HCT116 (cell line): ENCODE measurements at regions not wholly inside any gene's neighbourhood (a gene's known extent, or its start where the extent isn't known, plus 50 kb on each side); places are given as distances from the start of the nearest gene placed in this dataset.

Experiments
- ATAC-seq: fragments of 200-7000 bp; cut with Tn5 transposase; 2 replicates; pipeline ENCODE4 v1.9.1; 2020; ENCODE audit warnings: mild to moderate bottlenecking, moderate library complexity
- BruUV-seq: library from RNA; stranded (reverse); fragments of 400-500 nt; replicated peaks from 2 replicates; lab custom pipeline; 2021; lab: Mats Ljungman, UMichigan
- CTCF ChIA-PET: fragments of 300-600 bp; sonication (Branson Sonifier 250); formaldehyde crosslinking; loops from one replicate; lab custom pipeline; 2021; ENCODE audit warnings: antibody characterized with exemption; lab: Charles Lee
- POLR2A ChIA-PET: fragments of 300-600, 350-600 bp; sonication (Branson Sonifier 250); formaldehyde crosslinking; loops from one replicate; lab custom pipeline; 2021; ENCODE audit warnings: antibody characterized with exemption; lab: Charles Lee
- RAD21 ChIA-PET, 2 experiments: fragments of 300-600 bp; sonication (Branson Sonifier 250); formaldehyde crosslinking; loops; one replicate each; lab custom pipeline; 2023; ENCODE audit warnings: low total read pairs in 2 of 2; ENCODE audit not compliant: uncharacterized antibody in 2 of 2, unreplicated experiment in 2 of 2, low non-redundant PET in 1 of 2; lab: Charles Lee
- DNase-seq: peaks from one replicate; pipeline ENCODE4 v3.0.0-alpha.2; 2010; ENCODE audit warnings: low read depth, low spot score
- H2AFZ ChIP-seq: fragments of 200-600 bp; shearing (Covaris generic), sonication (generic); 2 replicates; pipeline ENCODE4 v1.6.1; 2017; ENCODE audit warnings: low read depth, mixed run types, mixed read lengths, antibody characterized with exemption, low read length; ENCODE audit not compliant: poor library complexity, severe bottlenecking
- H3K27ac ChIP-seq: 2 replicates; pipeline ENCODE4 v1.5.1; 2012; ENCODE audit warnings: low read depth, low read length
- H3K27me3 ChIP-seq: fragments of 200-600 bp; sonication (generic); 2 replicates; pipeline ENCODE4 v1.6.1; 2016; ENCODE audit warnings: mixed run types, low read length, mixed read lengths; ENCODE audit not compliant: insufficient read depth
- H3K36me3 ChIP-seq, 2 experiments: fragments of 200-500 bp in 1 of 2; fragments of 200-600 bp in 1 of 2; sonication (Bioruptor generic) in 1 of 2; sonication (generic) in 1 of 2; 2 replicates each; pipeline versions ENCODE4 v1.5.1 to v1.6.1; 2014 to 2016; ENCODE audit warnings: low read length in 2 of 2, inconsistent platforms in 1 of 2, mixed read lengths in 1 of 2, mixed run types in 1 of 2; ENCODE audit not compliant: insufficient read depth in 2 of 2, control insufficient read depth in 1 of 2
- H3K4me1 ChIP-seq, 2 experiments: fragments of 200-600 bp in 1 of 2; sonication (generic) in 1 of 2; 2 replicates each; pipeline versions ENCODE4 v1.5.1 to v1.6.1; 2012 to 2017; ENCODE audit warnings: low read length in 2 of 2, inconsistent platforms in 1 of 2, mild to moderate bottlenecking in 1 of 2, mixed read lengths in 1 of 2, mixed run types in 1 of 2, moderate library complexity in 1 of 2; ENCODE audit not compliant: insufficient read depth in 2 of 2, control insufficient read depth in 1 of 2
- H3K4me2 ChIP-seq: fragments of 200-600 bp; sonication (generic); 2 replicates; pipeline ENCODE4 v1.6.1; 2017; ENCODE audit warnings: mixed run types, low read length, mixed read lengths
- H3K4me3 ChIP-seq, 2 experiments: fragments of 200-600 bp in 1 of 2; sonication (generic) in 1 of 2; replicated peaks in 1 of 2; 2 replicates each; pipeline ENCODE4 v1.5.1; 2011 to 2016; ENCODE audit warnings: low read length in 2 of 2, control low read depth in 1 of 2, low read depth in 1 of 2, mild to moderate bottlenecking in 1 of 2, mixed read lengths in 1 of 2, mixed run types in 1 of 2
- H3K79me2 ChIP-seq: fragments of 200-600 bp; sonication (generic); 2 replicates; pipeline ENCODE4 v1.6.1; 2017; ENCODE audit warnings: mild to moderate bottlenecking, mixed run types, low read length, moderate library complexity, mixed read lengths; ENCODE audit not compliant: insufficient read depth
- H3K9ac ChIP-seq: fragments of 200-600 bp; sonication (generic); 2 replicates; pipeline ENCODE4 v1.6.1; 2016; ENCODE audit warnings: low read length, mixed read lengths
- H3K9me2 ChIP-seq: fragments of 200-600 bp; sonication (generic), shearing (Covaris generic); 2 replicates; pipeline ENCODE4 v1.6.1; 2017; ENCODE audit warnings: mixed run types, mild to moderate bottlenecking, moderate library complexity; ENCODE audit not compliant: insufficient read depth
- H3K9me3 ChIP-seq, 2 experiments: fragments of 200-500 bp in 1 of 2; fragments of 200-600 bp in 1 of 2; sonication (Bioruptor generic) in 1 of 2; sonication (generic) in 1 of 2; 2 replicates each; pipeline ENCODE4 v1.6.1; 2014 to 2017; ENCODE audit warnings: low read length in 2 of 2, mixed read lengths in 2 of 2, inconsistent platforms in 1 of 2, low read depth in 1 of 2, mild to moderate bottlenecking in 1 of 2, mixed run types in 1 of 2, moderate library complexity in 1 of 2; ENCODE audit not compliant: control insufficient read depth in 1 of 2, insufficient read depth in 1 of 2
- H4K20me1 ChIP-seq: fragments of 200-600 bp; sonication (generic), shearing (Covaris generic); 2 replicates; pipeline ENCODE4 v1.6.1; 2017; ENCODE audit warnings: mixed run types, mild to moderate bottlenecking, moderate library complexity; ENCODE audit not compliant: insufficient read depth
- CTCF ChIP-seq, 3 experiments: fragments of 200-600 bp in 1 of 3; sonication (generic) in 1 of 3; IDR thresholded peaks in 2 of 3; conservative IDR thresholded peaks in 1 of 3; 2 replicates each; pipeline ENCODE4 v1.5.1; 2012 to 2017; ENCODE audit warnings: low read depth in 2 of 3, low read length in 2 of 3, antibody characterized with exemption in 1 of 3, borderline replicate concordance in 1 of 3, control low read depth in 1 of 3, mild to moderate bottlenecking in 1 of 3, mixed read lengths in 1 of 3, mixed run types in 1 of 3, moderate library complexity in 1 of 3; ENCODE audit not compliant: insufficient read depth in 1 of 3
- EZH2phosphoT487 ChIP-seq: fragments of 200-600 bp; IDR thresholded peaks from 2 replicates; pipeline ENCODE4 v1.6.1; 2018; ENCODE audit warnings: antibody characterized with exemption, borderline replicate concordance
- JUND ChIP-seq: IDR thresholded peaks from 2 replicates; pipeline ENCODE4 v1.6.1; 2012
- POLR2A ChIP-seq: IDR thresholded peaks from 2 replicates; pipeline ENCODE4 v1.7.0; 2011; ENCODE audit warnings: borderline replicate concordance; ENCODE audit not compliant: insufficient read depth, insufficient read length; ENCODE audit errors: extremely low read depth
- SP1 ChIP-seq: IDR thresholded peaks from 2 replicates; pipeline ENCODE4 v1.6.1; 2012; ENCODE audit warnings: low read depth
- ZFX ChIP-seq: fragments of 450-650 bp; IDR thresholded peaks from 2 replicates; pipeline ENCODE4 v1.6.1; 2017
- intact Hi-C: fragments of 100-400 bp; cut with micrococcal nuclease; formaldehyde crosslinking; loops from 2 replicates; pipeline ENCODE4 v1.10.0; 2022
- TF ChIP-seq, protein P1 (sequence below): IDR thresholded peaks from 2 replicates; pipeline ENCODE4 v1.6.1; 2012

GRCh38 chr20:50292079-50292590, 101.5 kb downstream of the CEBPB start:
- Histone ChIP-seq H4K20me1 (no peaks in the 10 kb centered on the region), H3K36me3 (no peaks in the 10 kb centered on the region), H3K9ac (peak overlapping the region; percentile 54), H3K79me2 (no peaks in the 10 kb centered on the region), H3K27me3 (no peaks in the 10 kb centered on the region), H3K27ac (peak overlapping the region; percentile 73)
- ChIA-PET RAD21 (no interaction called here), CTCF (no interaction called here)
- no peak for DNase-seq
- intact Hi-C loops = no loop called here
- no peak for TF ChIP-seq JUND
- TF ChIP-seq ZFX = no peak
- no peak for TF ChIP-seq SP1
- TF ChIP-seq, protein P1, sequence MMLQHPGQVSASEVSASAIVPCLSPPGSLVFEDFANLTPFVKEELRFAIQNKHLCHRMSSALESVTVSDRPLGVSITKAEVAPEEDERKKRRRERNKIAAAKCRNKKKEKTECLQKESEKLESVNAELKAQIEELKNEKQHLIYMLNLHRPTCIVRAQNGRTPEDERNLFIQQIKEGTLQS = no peak
- no peak for TF ChIP-seq POLR2A
- TF ChIP-seq CTCF (IDR thresholded peaks at IDR 0.05 in 2 of 3, conservative IDR thresholded peaks at IDR 0.05 in 1 of 3; ENCODE audit: borderline replicate concordance in 1 of 3, insufficient read depth in 1 of 3, low read depth in 2 of 3, low read length in 2 of 3) = no peak
- no peak for TF ChIP-seq EZH2phosphoT487
- TF ChIP-seq, all 23 proteins: peak for 0
- H3K4me2 ChIP-seq = peak overlapping the region; percentile 75
- peak overlapping the region; percentile 1 to 38 for H3K4me3 ChIP-seq
- POLR2A ChIA-PET = interaction anchor here (2.7 kb wide), 1 partner anchor 8 kb away, joined by 8 read pairs; no protein-coding TSS in a partner anchor
- peak overlapping the region; percentile 70 for H2AFZ ChIP-seq
- no peaks in the 10 kb centered on the region for H3K9me3 ChIP-seq
- no peak for ATAC-seq
- no TSS peak for BruUV-seq
- peaks cover 25 to 41% of the 10 kb centered on the region in 2 experiments for H3K4me1 ChIP-seq
- no peaks in the 10 kb centered on the region for H3K9me2 ChIP-seq
